HS-5 (cell line): ENCODE measurements at regions not wholly inside any gene's neighbourhood (a gene's known extent, or its start where the extent isn't known, plus 50 kb on each side); places are given as distances from the start of the nearest gene placed in this dataset.
A peak's percentile ranks its signal among the peaks of the same experiment; 100 is the strongest.

ENCODE experiments used
- DNase-seq: peaks from one replicate; pipeline ENCODE4 v3.0.0-alpha.2; 2012; ENCODE audit warnings: low read depth

GRCh38 chrX:40182615-40183014 lies 84.9 kb upstream of the BCOR start:
- DNase-seq, result no peak

- no peak for DNase-seq
These were observed 84.3 kb upstream of the BCOR start for GRCh38 chrX:40182095-40182494.

GRCh38 chrX:40179283-40179682 lies 81.5 kb upstream of the BCOR start:
- DNase-seq, result no peak

- no peak for DNase-seq
These were observed 80.4 kb upstream of the BCOR start for GRCh38 chrX:40177942-40178715.

- no peak for DNase-seq
These were observed 79.7 kb upstream of the BCOR start for GRCh38 chrX:40177489-40177888.

GRCh38 chrX:40177117-40177430 lies 79.3 kb upstream of the BCOR start:
- DNase-seq, result no peak

- no peak for DNase-seq
These were observed 78.8 kb upstream of the BCOR start for GRCh38 chrX:40176351-40177116.

GRCh38 chrX:40175511-40176350 lies 78.0 kb upstream of the BCOR start:
- DNase-seq, result peak; percentile 28

GRCh38 chrX:40174854-40175510 lies 77.2 kb upstream of the BCOR start:
- no peak for DNase-seq

- DNase-seq, result no peak
These were observed 76.5 kb upstream of the BCOR start for GRCh38 chrX:40174001-40174853.

GRCh38 chrX:40173143-40174000 lies 75.6 kb upstream of the BCOR start:
- no peak for DNase-seq

- no peak for DNase-seq
These were observed 74.8 kb upstream of the BCOR start for GRCh38 chrX:40172401-40173142.

GRCh38 chrX:40171513-40172400 lies 74.0 kb upstream of the BCOR start:
- no peak for DNase-seq

- DNase-seq, result no peak
These were observed 73.2 kb upstream of the BCOR start for GRCh38 chrX:40170830-40171512.

GRCh38 chrX:40169193-40170101 lies 71.7 kb upstream of the BCOR start:
- DNase-seq, result no peak

GRCh38 chrX:40168480-40169011 lies 70.8 kb upstream of the BCOR start:
- no peak for DNase-seq
